Breast epithelium (tissue), 3 donors: ENCODE measurements at regions not wholly inside any gene's neighbourhood (a gene's known extent, or its start where the extent isn't known, plus 50 kb on each side); places are given as distances from the start of the nearest gene placed in this dataset.

Source experiments
- POLR2A ChIP-seq: fragments of 450-650 bp; IDR thresholded peaks from one replicate; pipeline ENCODE4 v1.6.1; 2016; ENCODE audit warnings: antibody characterized with exemption, mild to moderate bottlenecking, moderate library complexity
- POLR2AphosphoS5 ChIP-seq, 3 donors: sonication (generic); formaldehyde crosslinking; IDR thresholded peaks; one replicate each; pipeline ENCODE4 v1.6.1; 2017; ENCODE audit warnings: antibody characterized with exemption in 3 of 3
- TF ChIP-seq, protein P1 (sequence below), 3 donors: fragments of 450-650 bp; IDR thresholded peaks; one replicate each; pipeline ENCODE4 v1.5.1; 2016 to 2017; ENCODE audit warnings: antibody characterized with exemption in 3 of 3, mild to moderate bottlenecking in 3 of 3, moderate library complexity in 3 of 3

DNA sequence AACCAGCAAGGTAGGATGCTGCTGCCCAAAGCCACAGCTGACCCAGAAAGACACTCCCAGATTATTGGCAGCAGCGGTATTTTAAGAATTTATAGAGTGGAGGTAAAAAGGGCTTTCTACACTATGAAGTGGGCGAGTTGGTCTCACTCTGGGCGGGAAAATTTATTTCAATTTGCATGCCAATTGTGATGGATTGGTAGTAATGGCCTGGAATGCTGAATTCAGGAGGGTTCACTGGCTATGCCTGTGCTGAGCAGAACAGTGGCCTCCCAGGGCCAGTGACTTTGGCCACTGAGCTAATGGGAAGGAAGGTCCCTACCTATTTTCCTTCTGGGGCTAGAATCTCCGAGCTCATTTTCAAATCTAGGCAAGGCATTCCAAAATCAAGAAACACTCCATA, 243.5 kb downstream of the TSHZ3 start:
- TF ChIP-seq, protein P1, sequence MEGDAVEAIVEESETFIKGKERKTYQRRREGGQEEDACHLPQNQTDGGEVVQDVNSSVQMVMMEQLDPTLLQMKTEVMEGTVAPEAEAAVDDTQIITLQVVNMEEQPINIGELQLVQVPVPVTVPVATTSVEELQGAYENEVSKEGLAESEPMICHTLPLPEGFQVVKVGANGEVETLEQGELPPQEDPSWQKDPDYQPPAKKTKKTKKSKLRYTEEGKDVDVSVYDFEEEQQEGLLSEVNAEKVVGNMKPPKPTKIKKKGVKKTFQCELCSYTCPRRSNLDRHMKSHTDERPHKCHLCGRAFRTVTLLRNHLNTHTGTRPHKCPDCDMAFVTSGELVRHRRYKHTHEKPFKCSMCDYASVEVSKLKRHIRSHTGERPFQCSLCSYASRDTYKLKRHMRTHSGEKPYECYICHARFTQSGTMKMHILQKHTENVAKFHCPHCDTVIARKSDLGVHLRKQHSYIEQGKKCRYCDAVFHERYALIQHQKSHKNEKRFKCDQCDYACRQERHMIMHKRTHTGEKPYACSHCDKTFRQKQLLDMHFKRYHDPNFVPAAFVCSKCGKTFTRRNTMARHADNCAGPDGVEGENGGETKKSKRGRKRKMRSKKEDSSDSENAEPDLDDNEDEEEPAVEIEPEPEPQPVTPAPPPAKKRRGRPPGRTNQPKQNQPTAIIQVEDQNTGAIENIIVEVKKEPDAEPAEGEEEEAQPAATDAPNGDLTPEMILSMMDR (IDR thresholded peaks at IDR 0.05): no peak
- TF ChIP-seq POLR2A (no peak), POLR2AphosphoS5 (IDR thresholded peaks at IDR 0.05) (no peak)
